Testis (tissue), 2 donors: ENCODE measurements at regions not wholly inside any gene's neighbourhood (a gene's known extent, or its start where the extent isn't known, plus 50 kb on each side); places are given as distances from the start of the nearest gene placed in this dataset.

Experiments
- CTCF ChIP-seq, 3 experiments: fragments of 450-650 bp in 2 of 3; fragments of 200-600 bp in 1 of 3; sonication (generic) in 1 of 3; IDR thresholded peaks; one replicate each; pipeline ENCODE4 v1.5.1; 2016 to 2019; ENCODE audit warnings: antibody characterized with exemption in 3 of 3, mild to moderate bottlenecking in 2 of 3, moderate library complexity in 1 of 3
- POLR2A ChIP-seq: fragments of 450-650 bp; IDR thresholded peaks from one replicate; pipeline ENCODE4 v1.6.1; 2017; ENCODE audit warnings: antibody characterized with exemption, mild to moderate bottlenecking, moderate library complexity

- TF ChIP-seq CTCF (IDR thresholded peaks at IDR 0.05) (no peak), POLR2A (no peak)
These were observed 83.9 kb upstream of the MEF2A start for GRCh38 chr15:99481951-99482230.
